ENCODE measurements at regions not wholly inside any gene's neighbourhood (a gene's known extent, or its start where the extent isn't known, plus 50 kb on each side); places are given as distances from the start of the nearest gene placed in this dataset.

DNA sequence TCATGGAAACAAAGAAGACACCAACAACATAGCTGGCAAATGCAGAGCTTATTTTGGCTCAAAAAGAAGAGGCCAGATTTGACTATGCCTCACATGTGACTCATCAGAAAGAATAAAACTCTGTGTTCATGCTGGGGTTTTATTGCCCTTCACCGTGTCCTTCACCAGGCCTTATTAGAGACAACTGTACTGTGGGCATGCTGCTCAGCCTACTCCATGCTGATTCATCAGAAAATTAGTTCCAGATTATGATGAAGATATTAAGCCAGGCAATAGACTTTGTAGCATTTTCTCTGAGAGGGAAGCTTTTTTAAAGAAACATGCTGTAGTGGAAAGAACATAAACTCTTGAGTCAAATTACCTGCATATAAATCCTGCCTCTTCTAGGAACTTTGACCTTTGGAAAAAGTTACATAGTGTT lies 89.8 kb downstream of the CYB561 start:
- TF ChIP-seq, protein P1, sequence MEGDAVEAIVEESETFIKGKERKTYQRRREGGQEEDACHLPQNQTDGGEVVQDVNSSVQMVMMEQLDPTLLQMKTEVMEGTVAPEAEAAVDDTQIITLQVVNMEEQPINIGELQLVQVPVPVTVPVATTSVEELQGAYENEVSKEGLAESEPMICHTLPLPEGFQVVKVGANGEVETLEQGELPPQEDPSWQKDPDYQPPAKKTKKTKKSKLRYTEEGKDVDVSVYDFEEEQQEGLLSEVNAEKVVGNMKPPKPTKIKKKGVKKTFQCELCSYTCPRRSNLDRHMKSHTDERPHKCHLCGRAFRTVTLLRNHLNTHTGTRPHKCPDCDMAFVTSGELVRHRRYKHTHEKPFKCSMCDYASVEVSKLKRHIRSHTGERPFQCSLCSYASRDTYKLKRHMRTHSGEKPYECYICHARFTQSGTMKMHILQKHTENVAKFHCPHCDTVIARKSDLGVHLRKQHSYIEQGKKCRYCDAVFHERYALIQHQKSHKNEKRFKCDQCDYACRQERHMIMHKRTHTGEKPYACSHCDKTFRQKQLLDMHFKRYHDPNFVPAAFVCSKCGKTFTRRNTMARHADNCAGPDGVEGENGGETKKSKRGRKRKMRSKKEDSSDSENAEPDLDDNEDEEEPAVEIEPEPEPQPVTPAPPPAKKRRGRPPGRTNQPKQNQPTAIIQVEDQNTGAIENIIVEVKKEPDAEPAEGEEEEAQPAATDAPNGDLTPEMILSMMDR (conservative IDR thresholded peaks at IDR 0.05; ENCODE audit: low read depth, low read length): no peak
- H3K9ac ChIP-seq: no peak overlapping the region
- no peak overlapping the region for H3K4me3 ChIP-seq (IDR thresholded peaks at IDR 0.05; ENCODE audit: insufficient read depth, low read depth, low read length)
- no peaks in the 10 kb centered on the region for H3K36me3 ChIP-seq (ENCODE audit: insufficient read depth)
- no peak overlapping the region for H3K4me2 ChIP-seq
- H3K27ac ChIP-seq: no peak overlapping the region
- H2AFZ ChIP-seq (ENCODE audit: low read depth): no peak overlapping the region
- H3K4me1 ChIP-seq (ENCODE audit: low read depth, poor library complexity, severe bottlenecking): no peaks in the 10 kb centered on the region
- no peaks in the 10 kb centered on the region for H3K79me2 ChIP-seq (ENCODE audit: insufficient read depth, low read depth)
- no peaks in the 10 kb centered on the region for H3K27me3 ChIP-seq (ENCODE audit: insufficient read depth, low read depth)
- H4K20me1 ChIP-seq (ENCODE audit: insufficient read depth): no peaks in the 10 kb centered on the region

DNA sequence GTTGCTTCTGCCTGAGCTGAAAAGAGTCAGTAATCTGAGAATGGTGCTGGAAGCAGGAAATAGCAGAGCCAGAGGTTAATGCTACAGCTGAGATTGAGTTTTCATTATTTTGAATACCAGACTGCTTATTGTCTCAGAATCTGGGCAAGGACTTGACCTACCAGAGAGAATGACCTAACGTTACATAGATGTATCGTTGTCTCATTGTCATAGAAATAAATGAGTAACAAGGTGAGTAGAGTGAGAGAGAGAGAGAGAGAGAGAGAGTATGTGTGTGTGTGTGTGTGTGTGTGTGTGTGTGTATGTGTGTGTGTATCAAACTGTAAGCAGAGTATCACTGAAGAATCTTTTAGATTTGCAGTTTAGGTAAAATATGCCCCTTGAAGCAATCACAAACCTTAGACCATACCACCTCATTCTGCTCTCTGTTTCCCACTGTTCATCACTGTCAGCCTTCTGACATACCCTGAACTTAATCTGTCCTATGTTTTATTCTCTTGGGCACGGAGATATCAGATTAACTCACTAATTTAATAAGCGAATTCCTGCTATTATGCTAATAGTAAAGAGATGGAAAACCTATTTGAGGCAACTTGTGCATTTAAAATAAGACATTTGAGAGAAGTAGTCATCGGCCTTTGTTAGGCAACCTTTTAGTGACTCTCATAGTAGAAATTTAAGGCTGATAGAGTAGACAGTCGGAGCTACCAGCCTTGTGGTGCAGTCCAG lies 87.8 kb downstream of the CYB561 start:
- Histone ChIP-seq H3K4me1 (ENCODE audit: low read depth, poor library complexity, severe bottlenecking) (no peaks in the 10 kb centered on the region), H2AFZ (ENCODE audit: low read depth) (no peak overlapping the region), H4K20me1 (ENCODE audit: insufficient read depth) (no peaks in the 10 kb centered on the region), H3K36me3 (ENCODE audit: insufficient read depth) (no peaks in the 10 kb centered on the region), H3K79me2 (ENCODE audit: insufficient read depth, low read depth) (no peaks in the 10 kb centered on the region), H3K4me2 (no peak overlapping the region), H3K27me3 (ENCODE audit: insufficient read depth, low read depth) (no peaks in the 10 kb centered on the region), H3K9ac (no peak overlapping the region), H3K27ac (no peak overlapping the region), H3K4me3 (IDR thresholded peaks at IDR 0.05; ENCODE audit: insufficient read depth, low read depth, low read length) (no peak overlapping the region)
- TF ChIP-seq, protein P1 (conservative IDR thresholded peaks at IDR 0.05; ENCODE audit: low read depth, low read length): no peak

DNA sequence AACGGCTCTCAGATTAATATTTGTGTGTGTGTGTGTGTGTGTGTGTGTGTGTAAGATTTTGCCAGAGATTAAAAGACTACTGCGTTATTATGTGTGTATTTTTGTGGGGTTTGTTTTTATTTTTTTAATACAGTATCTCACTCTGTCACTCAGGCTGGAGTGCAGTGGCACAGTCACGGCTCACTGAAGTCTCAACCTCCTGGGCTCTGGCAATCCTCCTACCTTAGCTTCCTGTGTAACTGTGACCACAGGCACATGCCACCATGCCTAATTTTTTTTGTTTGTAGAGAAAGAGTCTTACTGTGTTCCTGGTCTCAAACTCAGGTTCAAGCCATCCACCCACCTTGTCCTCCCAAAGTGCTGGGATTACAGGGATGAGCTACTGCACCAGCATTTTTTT lies 87.2 kb downstream of the CYB561 start:
- TF ChIP-seq, protein P1 (conservative IDR thresholded peaks at IDR 0.05; ENCODE audit: low read depth, low read length): no peak
- H3K27ac ChIP-seq: no peak overlapping the region
- no peak overlapping the region for H3K4me2 ChIP-seq

DNA sequence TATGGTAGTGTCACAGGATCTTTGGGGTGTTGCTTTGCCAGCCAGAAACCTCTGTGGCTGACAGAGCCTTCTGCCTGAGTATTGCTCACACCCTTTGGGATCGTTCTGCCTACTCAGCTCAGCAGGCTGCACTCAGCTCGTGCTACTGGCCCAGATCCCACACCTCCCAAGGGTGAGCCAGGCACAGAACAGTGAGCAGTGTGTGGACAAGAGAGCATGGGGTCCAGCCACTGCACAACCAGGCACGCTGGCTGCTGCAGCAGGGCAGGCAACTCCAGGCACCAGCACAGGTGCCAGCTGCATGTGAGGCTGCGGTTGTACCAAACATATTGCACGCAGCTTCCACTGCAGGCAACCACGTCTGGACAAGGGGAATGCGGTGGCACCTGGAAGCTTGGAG lies 84.9 kb downstream of the CYB561 start:
- Histone ChIP-seq H3K4me3 (IDR thresholded peaks at IDR 0.05; ENCODE audit: insufficient read depth, low read depth, low read length) (no peak overlapping the region), H3K27me3 (ENCODE audit: insufficient read depth, low read depth) (no peaks in the 10 kb centered on the region), H3K9ac (no peak overlapping the region), H3K4me1 (ENCODE audit: low read depth, poor library complexity, severe bottlenecking) (no peaks in the 10 kb centered on the region), H4K20me1 (ENCODE audit: insufficient read depth) (no peaks in the 10 kb centered on the region), H3K27ac (no peak overlapping the region), H3K36me3 (ENCODE audit: insufficient read depth) (no peaks in the 10 kb centered on the region), H3K79me2 (ENCODE audit: insufficient read depth, low read depth) (no peaks in the 10 kb centered on the region), H2AFZ (ENCODE audit: low read depth) (no peak overlapping the region), H3K4me2 (no peak overlapping the region)
- TF ChIP-seq, protein P1 (conservative IDR thresholded peaks at IDR 0.05; ENCODE audit: low read depth, low read length): no peak

More for the DNA sequence above, 87.2 kb downstream of the CYB561 start:
- H4K20me1 ChIP-seq (ENCODE audit: insufficient read depth): no peaks in the 10 kb centered on the region
- H3K4me3 ChIP-seq (IDR thresholded peaks at IDR 0.05; ENCODE audit: insufficient read depth, low read depth, low read length): no peak overlapping the region
- H3K9ac ChIP-seq: no peak overlapping the region
- no peaks in the 10 kb centered on the region for H3K4me1 ChIP-seq (ENCODE audit: low read depth, poor library complexity, severe bottlenecking)
- no peaks in the 10 kb centered on the region for H3K27me3 ChIP-seq (ENCODE audit: insufficient read depth, low read depth)
- no peaks in the 10 kb centered on the region for H3K79me2 ChIP-seq (ENCODE audit: insufficient read depth, low read depth)
- no peak overlapping the region for H2AFZ ChIP-seq (ENCODE audit: low read depth)
- no peaks in the 10 kb centered on the region for H3K36me3 ChIP-seq (ENCODE audit: insufficient read depth)

Data from KMS-11 (cell line).